ENCODE measurements at regions not wholly inside any gene's neighbourhood (a gene's known extent, or its start where the extent isn't known, plus 50 kb on each side); places are given as distances from the start of the nearest gene placed in this dataset.

DNA sequence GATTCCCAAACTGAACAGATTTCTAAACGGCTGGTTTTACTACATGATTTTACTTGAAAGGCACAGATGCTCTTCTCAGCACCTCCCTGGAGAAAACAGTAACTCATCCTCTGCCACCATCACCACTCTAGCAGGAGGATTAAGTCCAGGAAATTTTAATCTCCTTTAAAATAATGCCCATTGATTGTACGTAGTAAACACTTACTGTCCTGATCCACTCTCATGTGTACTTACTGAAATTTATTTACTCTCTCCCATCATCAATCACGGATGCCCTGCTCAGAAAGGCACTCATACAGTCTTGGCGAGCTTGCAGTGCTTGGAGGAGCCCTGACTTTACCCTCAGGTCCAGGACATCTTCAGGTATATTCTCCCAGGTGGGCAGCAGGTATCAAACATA, 239.8 kb upstream of the EGLN3 start:
- no peaks in the 10 kb centered on the region for H3K4me1 ChIP-seq (ENCODE audit: insufficient read depth, insufficient read length)
- no peaks in the 10 kb centered on the region for H3K36me3 ChIP-seq (ENCODE audit: insufficient read depth, insufficient read length, low read length)
- H3K9ac ChIP-seq (ENCODE audit: insufficient read length, low read depth), result no peak overlapping the region
- no peak for DNase-seq (ENCODE audit: low read depth, low spot score)
- H3K4me3 ChIP-seq (ENCODE audit: insufficient read length, low read depth), result no peak overlapping the region
- no peaks in the 10 kb centered on the region for H3K9me3 ChIP-seq (ENCODE audit: insufficient read depth, low read length)
- TF ChIP-seq SUZ12 (IDR thresholded peaks at IDR 0.05; ENCODE audit: extremely low read depth, insufficient read depth, insufficient read length), result no peak
- TF ChIP-seq ZNF274 (IDR thresholded peaks at IDR 0.05; ENCODE audit: low read depth, low read length), result no peak
- no peak for TF ChIP-seq YY1 (IDR thresholded peaks at IDR 0.05; ENCODE audit: insufficient read depth, insufficient read length)
- H3K27me3 ChIP-seq (ENCODE audit: insufficient read depth, insufficient read length), result no peaks in the 10 kb centered on the region

DNA sequence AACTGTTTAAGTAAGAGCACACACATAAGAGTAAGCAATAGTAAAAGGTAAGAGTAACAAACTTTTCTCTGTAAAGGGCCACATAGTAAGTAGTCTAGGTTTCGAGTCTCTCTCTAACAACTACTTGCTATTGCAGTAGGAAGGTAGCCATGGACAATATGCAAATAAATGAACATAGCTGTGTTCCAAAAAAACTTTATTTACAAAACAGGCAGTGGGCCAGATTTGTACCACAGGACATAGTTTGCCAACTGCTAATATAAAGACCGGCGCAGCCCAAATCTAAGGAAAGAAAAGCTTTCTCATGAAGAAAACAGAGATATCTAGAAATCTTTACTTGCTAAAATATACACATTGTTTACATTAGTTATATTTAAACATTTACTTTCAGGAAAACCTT, 239.0 kb upstream of the EGLN3 start:
- Histone ChIP-seq H3K9ac (ENCODE audit: insufficient read length, low read depth) (no peak overlapping the region), H3K4me3 (ENCODE audit: insufficient read length, low read depth) (no peak overlapping the region), H3K4me1 (ENCODE audit: insufficient read depth, insufficient read length) (no peaks in the 10 kb centered on the region), H3K9me3 (ENCODE audit: insufficient read depth, low read length) (no peaks in the 10 kb centered on the region), H3K36me3 (ENCODE audit: insufficient read depth, insufficient read length, low read length) (no peaks in the 10 kb centered on the region), H3K27me3 (ENCODE audit: insufficient read depth, insufficient read length) (no peaks in the 10 kb centered on the region)
- no peak for TF ChIP-seq ZNF274 (IDR thresholded peaks at IDR 0.05; ENCODE audit: low read depth, low read length)
- no peak for TF ChIP-seq YY1 (IDR thresholded peaks at IDR 0.05; ENCODE audit: insufficient read depth, insufficient read length)
- TF ChIP-seq SUZ12 (IDR thresholded peaks at IDR 0.05; ENCODE audit: extremely low read depth, insufficient read depth, insufficient read length), result no peak
- no peak for DNase-seq (ENCODE audit: low read depth, low spot score)

DNA sequence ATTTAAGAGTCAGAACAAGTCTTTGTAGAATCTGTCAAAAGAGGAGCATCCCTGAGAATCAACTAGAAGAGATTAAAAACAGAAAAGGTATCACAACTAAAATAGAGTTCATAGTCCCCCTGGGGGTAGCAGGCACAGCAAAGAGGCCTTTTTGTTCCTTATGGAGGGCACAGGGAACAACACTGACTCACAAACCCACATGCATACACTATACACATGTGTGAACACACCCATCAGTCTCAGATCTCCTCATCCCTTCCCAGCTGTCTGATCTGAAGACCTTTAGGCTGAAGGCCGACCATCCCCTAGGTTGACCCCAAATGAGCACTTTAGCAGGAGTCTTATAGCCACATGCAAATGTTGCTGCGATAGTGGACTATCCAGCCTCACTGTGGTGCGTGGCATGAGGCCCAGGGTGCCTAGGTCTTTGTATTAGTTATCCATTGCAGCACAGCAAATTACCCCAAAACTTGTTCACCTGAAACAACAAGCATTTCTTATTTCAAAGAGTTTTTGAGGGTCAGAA, 236.7 kb upstream of the EGLN3 start:
- no peak for TF ChIP-seq ZNF274 (IDR thresholded peaks at IDR 0.05; ENCODE audit: low read depth, low read length)
- no peak for TF ChIP-seq SUZ12 (IDR thresholded peaks at IDR 0.05; ENCODE audit: extremely low read depth, insufficient read depth, insufficient read length)
- TF ChIP-seq YY1 (IDR thresholded peaks at IDR 0.05; ENCODE audit: insufficient read depth, insufficient read length), result no peak
- no peaks in the 10 kb centered on the region for H3K27me3 ChIP-seq (ENCODE audit: insufficient read depth, insufficient read length)
- H3K36me3 ChIP-seq (ENCODE audit: insufficient read depth, insufficient read length, low read length), result no peaks in the 10 kb centered on the region
- no peaks in the 10 kb centered on the region for H3K4me1 ChIP-seq (ENCODE audit: insufficient read depth, insufficient read length)
- no peak overlapping the region for H3K4me3 ChIP-seq (ENCODE audit: insufficient read length, low read depth)
- no peak for DNase-seq (ENCODE audit: low read depth, low spot score)
- no peak overlapping the region for H3K9ac ChIP-seq (ENCODE audit: insufficient read length, low read depth)
- H3K9me3 ChIP-seq (ENCODE audit: insufficient read depth, low read length), result no peaks in the 10 kb centered on the region

DNA sequence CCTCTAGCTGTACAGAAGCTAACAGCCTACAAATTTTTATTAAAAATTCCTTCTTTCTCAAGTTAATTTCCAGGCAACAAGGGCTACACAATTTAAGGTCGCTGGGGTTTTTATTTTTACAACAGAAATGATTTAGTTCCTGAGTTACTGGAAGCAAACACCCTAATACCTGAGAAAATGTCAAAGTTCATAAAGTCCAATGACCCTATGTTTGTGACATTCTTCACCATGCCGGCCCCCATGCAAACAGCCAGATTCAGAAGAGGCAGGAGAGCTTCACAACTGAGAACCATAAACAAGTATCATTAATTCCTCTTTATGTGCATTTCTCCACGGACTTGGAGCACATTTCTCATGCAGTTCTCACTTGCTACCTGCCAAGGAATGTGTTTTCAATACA, 236.2 kb upstream of the EGLN3 start:
- no peaks in the 10 kb centered on the region for H3K27me3 ChIP-seq (ENCODE audit: insufficient read depth, insufficient read length)
- no peak overlapping the region for H3K9ac ChIP-seq (ENCODE audit: insufficient read length, low read depth)
- no peaks in the 10 kb centered on the region for H3K9me3 ChIP-seq (ENCODE audit: insufficient read depth, low read length)
- no peak overlapping the region for H3K4me3 ChIP-seq (ENCODE audit: insufficient read length, low read depth)
- no peaks in the 10 kb centered on the region for H3K36me3 ChIP-seq (ENCODE audit: insufficient read depth, insufficient read length, low read length)
- H3K4me1 ChIP-seq (ENCODE audit: insufficient read depth, insufficient read length), result no peaks in the 10 kb centered on the region
- TF ChIP-seq SUZ12 (IDR thresholded peaks at IDR 0.05; ENCODE audit: extremely low read depth, insufficient read depth, insufficient read length) (no peak), ZNF274 (IDR thresholded peaks at IDR 0.05; ENCODE audit: low read depth, low read length) (no peak), YY1 (IDR thresholded peaks at IDR 0.05; ENCODE audit: insufficient read depth, insufficient read length) (no peak)
- DNase-seq (ENCODE audit: low read depth, low spot score), result no peak

DNA sequence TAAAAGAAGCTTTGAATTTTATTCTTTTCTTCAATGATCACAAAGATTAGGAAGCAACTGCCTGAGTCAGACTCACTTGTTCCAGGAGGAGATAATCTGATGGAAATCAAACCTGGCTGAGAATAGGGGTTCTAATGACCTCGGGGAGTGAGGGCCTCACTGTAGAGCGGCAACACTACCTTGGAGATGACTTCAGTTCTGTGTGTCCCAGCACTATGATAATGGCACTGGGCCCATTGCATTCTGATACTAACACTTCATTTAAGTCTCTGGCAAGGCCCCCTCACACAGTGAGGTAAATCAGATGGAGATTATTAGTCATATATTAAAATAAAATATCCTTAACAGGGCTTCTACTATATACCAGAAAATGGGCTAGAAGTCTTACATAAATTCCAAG, 233.3 kb upstream of the EGLN3 start:
- Histone ChIP-seq H3K4me1 (ENCODE audit: insufficient read depth, insufficient read length) (no peaks in the 10 kb centered on the region), H3K9me3 (ENCODE audit: insufficient read depth, low read length) (no peaks in the 10 kb centered on the region), H3K9ac (ENCODE audit: insufficient read length, low read depth) (no peak overlapping the region), H3K27me3 (ENCODE audit: insufficient read depth, insufficient read length) (no peaks in the 10 kb centered on the region), H3K36me3 (ENCODE audit: insufficient read depth, insufficient read length, low read length) (no peaks in the 10 kb centered on the region), H3K4me3 (ENCODE audit: insufficient read length, low read depth) (no peak overlapping the region)
- TF ChIP-seq SUZ12 (IDR thresholded peaks at IDR 0.05; ENCODE audit: extremely low read depth, insufficient read depth, insufficient read length), result no peak
- no peak for TF ChIP-seq YY1 (IDR thresholded peaks at IDR 0.05; ENCODE audit: insufficient read depth, insufficient read length)
- TF ChIP-seq ZNF274 (IDR thresholded peaks at IDR 0.05; ENCODE audit: low read depth, low read length), result no peak
- DNase-seq (ENCODE audit: low read depth, low spot score), result no peak

DNA sequence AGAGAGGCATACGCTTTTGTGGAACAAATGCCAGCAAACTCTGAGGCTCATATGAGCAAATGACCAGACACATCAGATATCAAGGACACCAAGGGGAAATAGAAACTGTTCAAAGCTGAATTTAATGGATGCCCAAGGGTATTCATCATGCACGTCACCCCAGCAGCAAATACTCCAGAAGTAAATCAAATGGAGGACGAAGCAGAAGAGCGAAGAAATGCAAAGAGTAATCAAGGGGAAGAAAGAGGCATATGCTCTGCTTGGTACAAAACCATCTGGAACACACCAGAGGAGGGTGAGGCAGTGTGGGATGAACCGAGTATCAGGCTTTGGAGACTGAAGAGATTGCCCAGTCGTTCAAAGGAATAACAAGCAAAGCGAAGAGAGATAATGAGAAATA, 232.6 kb upstream of the EGLN3 start:
- TF ChIP-seq YY1 (IDR thresholded peaks at IDR 0.05; ENCODE audit: insufficient read depth, insufficient read length) (no peak), ZNF274 (IDR thresholded peaks at IDR 0.05; ENCODE audit: low read depth, low read length) (no peak), SUZ12 (IDR thresholded peaks at IDR 0.05; ENCODE audit: extremely low read depth, insufficient read depth, insufficient read length) (no peak)
- no peak overlapping the region for H3K9ac ChIP-seq (ENCODE audit: insufficient read length, low read depth)
- no peaks in the 10 kb centered on the region for H3K4me1 ChIP-seq (ENCODE audit: insufficient read depth, insufficient read length)

DNA sequence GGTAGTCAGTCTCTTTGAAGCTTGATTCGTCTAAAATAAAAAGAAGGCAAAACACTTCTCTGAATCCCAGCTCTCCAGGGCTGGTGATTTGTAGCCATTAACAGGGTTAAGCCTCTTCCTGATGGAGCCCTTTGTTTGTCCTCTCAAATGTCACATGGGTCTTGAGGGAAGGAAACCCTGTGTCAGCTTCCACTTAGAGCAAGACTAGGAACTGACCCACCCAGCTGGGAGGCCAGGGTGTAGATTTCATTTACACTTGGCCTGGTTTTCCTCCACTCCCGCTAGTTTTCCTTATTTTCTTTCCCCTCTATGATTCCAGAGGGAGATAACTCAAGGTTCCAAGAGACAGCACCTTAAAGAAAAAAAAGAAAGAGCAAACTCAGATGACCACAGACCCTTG, 230.5 kb upstream of the EGLN3 start:
- TF ChIP-seq SUZ12 (IDR thresholded peaks at IDR 0.05; ENCODE audit: extremely low read depth, insufficient read depth, insufficient read length) (no peak), YY1 (IDR thresholded peaks at IDR 0.05; ENCODE audit: insufficient read depth, insufficient read length) (no peak), ZNF274 (IDR thresholded peaks at IDR 0.05; ENCODE audit: low read depth, low read length) (no peak)
- no peaks in the 10 kb centered on the region for H3K27me3 ChIP-seq (ENCODE audit: insufficient read depth, insufficient read length)
- no peak overlapping the region for H3K4me3 ChIP-seq (ENCODE audit: insufficient read length, low read depth)
- H3K36me3 ChIP-seq (ENCODE audit: insufficient read depth, insufficient read length, low read length), result no peaks in the 10 kb centered on the region
- H3K9ac ChIP-seq (ENCODE audit: insufficient read length, low read depth), result no peak overlapping the region
- H3K9me3 ChIP-seq (ENCODE audit: insufficient read depth, low read length), result no peaks in the 10 kb centered on the region
- no peaks in the 10 kb centered on the region for H3K4me1 ChIP-seq (ENCODE audit: insufficient read depth, insufficient read length)
- DNase-seq (ENCODE audit: low read depth, low spot score), result no peak

More for the DNA sequence above, 232.6 kb upstream of the EGLN3 start:
- Histone ChIP-seq H3K4me3 (ENCODE audit: insufficient read length, low read depth) (no peak overlapping the region), H3K36me3 (ENCODE audit: insufficient read depth, insufficient read length, low read length) (no peaks in the 10 kb centered on the region), H3K9me3 (ENCODE audit: insufficient read depth, low read length) (no peaks in the 10 kb centered on the region), H3K27me3 (ENCODE audit: insufficient read depth, insufficient read length) (no peaks in the 10 kb centered on the region)
- no peak for DNase-seq (ENCODE audit: low read depth, low spot score)

All from NT2/D1 (cell line).